NB4 (cell line): ENCODE measurements at regions not wholly inside any gene's neighbourhood (a gene's known extent, or its start where the extent isn't known, plus 50 kb on each side); places are given as distances from the start of the nearest gene placed in this dataset.

Source experiments
- DNase-seq: peaks from one replicate; pipeline ENCODE4 v3.0.0; 2010; ENCODE audit warnings: low read depth
- H3K4me3 ChIP-seq: one replicate; pipeline ENCODE4 v1.5.1; 2011; ENCODE audit warnings: mild to moderate bottlenecking, low read depth, low read length, moderate library complexity
- MYC ChIP-seq: IDR thresholded peaks from 2 replicates; pipeline ENCODE4 v1.6.1; 2011; ENCODE audit warnings: low read depth, low read length
- POLR2A ChIP-seq: IDR thresholded peaks from 2 replicates; pipeline ENCODE4 v1.6.1; 2011; ENCODE audit warnings: mild to moderate bottlenecking; ENCODE audit not compliant: insufficient read length; ENCODE audit errors: extremely low read depth
- TF ChIP-seq, protein P1 (sequence below): IDR thresholded peaks from 2 replicates; pipeline ENCODE4 v1.6.1; 2011; ENCODE audit warnings: low read depth, low read length
- TF ChIP-seq, protein P2 (sequence below): IDR thresholded peaks from one replicate; pipeline ENCODE4 v1.5.1; 2012; ENCODE audit warnings: low read depth, low read length

DNA sequence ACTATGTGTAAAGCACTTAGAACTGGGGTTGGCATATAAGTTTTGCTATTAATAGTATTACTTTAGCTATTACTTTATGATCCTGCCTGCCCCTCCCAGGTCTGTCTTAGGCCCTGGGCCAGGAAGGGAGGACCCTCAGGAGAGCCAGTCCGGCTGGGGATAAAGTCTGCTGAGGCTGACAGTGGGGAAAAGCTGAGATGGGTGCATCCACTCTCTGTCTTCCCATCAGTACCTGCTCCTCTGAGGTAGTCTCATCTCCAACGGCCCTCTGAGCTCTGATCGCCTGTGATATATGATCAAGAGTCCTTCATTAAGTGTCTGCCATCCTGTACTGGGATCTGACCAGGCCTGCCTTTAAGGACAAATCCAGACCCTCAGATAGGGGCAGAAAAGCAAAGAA is 156.5 kb upstream of the PJA1 start:
- no peak for DNase-seq
- no peak overlapping the region for H3K4me3 ChIP-seq
- no peak for TF ChIP-seq MYC
- TF ChIP-seq, protein P1, sequence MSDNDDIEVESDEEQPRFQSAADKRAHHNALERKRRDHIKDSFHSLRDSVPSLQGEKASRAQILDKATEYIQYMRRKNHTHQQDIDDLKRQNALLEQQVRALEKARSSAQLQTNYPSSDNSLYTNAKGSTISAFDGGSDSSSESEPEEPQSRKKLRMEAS, result no peak
- TF ChIP-seq POLR2A, result no peak
- TF ChIP-seq, protein P2, sequence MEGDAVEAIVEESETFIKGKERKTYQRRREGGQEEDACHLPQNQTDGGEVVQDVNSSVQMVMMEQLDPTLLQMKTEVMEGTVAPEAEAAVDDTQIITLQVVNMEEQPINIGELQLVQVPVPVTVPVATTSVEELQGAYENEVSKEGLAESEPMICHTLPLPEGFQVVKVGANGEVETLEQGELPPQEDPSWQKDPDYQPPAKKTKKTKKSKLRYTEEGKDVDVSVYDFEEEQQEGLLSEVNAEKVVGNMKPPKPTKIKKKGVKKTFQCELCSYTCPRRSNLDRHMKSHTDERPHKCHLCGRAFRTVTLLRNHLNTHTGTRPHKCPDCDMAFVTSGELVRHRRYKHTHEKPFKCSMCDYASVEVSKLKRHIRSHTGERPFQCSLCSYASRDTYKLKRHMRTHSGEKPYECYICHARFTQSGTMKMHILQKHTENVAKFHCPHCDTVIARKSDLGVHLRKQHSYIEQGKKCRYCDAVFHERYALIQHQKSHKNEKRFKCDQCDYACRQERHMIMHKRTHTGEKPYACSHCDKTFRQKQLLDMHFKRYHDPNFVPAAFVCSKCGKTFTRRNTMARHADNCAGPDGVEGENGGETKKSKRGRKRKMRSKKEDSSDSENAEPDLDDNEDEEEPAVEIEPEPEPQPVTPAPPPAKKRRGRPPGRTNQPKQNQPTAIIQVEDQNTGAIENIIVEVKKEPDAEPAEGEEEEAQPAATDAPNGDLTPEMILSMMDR, result no peak

GRCh38 chrX:69321006-69321655 is 155.9 kb upstream of the PJA1 start:
- DNase-seq, result no peak
- H3K4me3 ChIP-seq, result no peak overlapping the region
- TF ChIP-seq POLR2A (no peak), MYC (no peak)
- TF ChIP-seq, protein P2, result no peak
- TF ChIP-seq, protein P1, result no peak

- no peak for DNase-seq
- TF ChIP-seq MYC, result no peak
- no peak for TF ChIP-seq POLR2A
- TF ChIP-seq, protein P2, result no peak
- TF ChIP-seq, protein P1, result no peak
- H3K4me3 ChIP-seq, result no peak overlapping the region
Measured at GRCh38 chrX:69320116-69320515, 154.9 kb upstream of the PJA1 start.

GRCh38 chrX:69319376-69319775 is 154.1 kb upstream of the PJA1 start:
- no peak overlapping the region for H3K4me3 ChIP-seq
- no peak for DNase-seq
- TF ChIP-seq, protein P2, result no peak
- TF ChIP-seq POLR2A (no peak), MYC (no peak)
- TF ChIP-seq, protein P1, result no peak

DNA sequence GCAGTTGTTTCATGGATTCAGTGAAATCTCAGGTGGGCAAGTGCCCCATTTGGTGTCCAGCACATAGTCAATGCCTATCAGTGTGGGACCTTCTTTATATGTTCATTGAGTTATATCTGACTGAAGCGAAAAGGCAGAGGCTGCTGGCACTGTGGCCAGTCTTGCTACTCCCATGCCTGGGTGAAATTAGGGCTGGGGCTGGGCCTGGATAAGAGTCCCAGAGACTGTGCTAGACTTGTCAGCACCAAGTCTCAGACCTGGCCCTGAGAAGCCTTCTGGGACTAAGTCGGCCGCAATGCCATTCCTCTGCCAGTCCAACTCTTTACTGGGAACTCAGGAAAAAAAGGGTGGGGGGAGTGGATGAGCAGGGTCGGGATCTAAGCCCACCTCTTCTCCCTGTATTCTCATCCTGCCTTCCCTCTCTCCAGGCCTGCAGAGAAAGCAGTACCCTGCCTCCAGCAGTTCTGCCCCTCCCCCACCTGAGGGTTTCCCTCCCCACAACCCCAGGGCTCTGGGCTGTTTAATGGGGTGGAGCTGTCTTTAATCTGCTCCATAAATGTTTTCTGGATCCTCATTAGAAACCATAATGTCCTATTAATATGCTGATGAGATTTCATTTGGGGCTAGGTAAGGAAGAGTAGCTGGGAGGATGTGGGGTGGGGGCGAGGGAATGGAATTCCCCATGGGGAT is 153.5 kb upstream of the PJA1 start:
- no peak for DNase-seq
- no peak overlapping the region for H3K4me3 ChIP-seq
- TF ChIP-seq, protein P1, result no peak

DNA sequence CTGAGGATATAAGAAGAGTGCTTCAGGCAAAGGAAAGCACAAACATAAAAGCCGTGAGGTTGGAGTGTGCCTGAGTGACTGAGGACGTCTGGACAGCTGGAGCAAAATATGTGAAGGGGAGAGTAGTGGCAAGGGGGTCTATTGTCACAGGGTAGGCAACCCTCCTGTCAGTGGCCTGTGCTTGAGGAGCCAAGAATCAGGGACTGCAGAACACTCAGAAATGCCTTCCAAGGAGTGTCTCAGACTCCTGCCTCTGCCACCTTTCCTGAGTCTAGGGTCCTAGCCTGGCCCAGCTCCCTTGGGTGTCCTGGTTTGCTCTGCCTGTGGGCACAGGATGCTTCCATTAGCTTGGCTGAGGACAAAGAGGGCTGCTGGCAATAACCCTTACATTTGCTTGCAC is 152.5 kb upstream of the PJA1 start:
- H3K4me3 ChIP-seq, result no peak overlapping the region
- DNase-seq, result no peak
- TF ChIP-seq POLR2A, result no peak
- no peak for TF ChIP-seq MYC
- TF ChIP-seq, protein P2, result no peak
- TF ChIP-seq, protein P1, result no peak
